Astrocyte (in vitro differentiated cells and primary cell): ENCODE measurements at regions not wholly inside any gene's neighbourhood (a gene's known extent, or its start where the extent isn't known, plus 50 kb on each side); places are given as distances from the start of the nearest gene placed in this dataset.

ENCODE experiments used
- DNase-seq: peaks from one replicate; pipeline ENCODE4 v3.0.0-alpha.2; 2010; ENCODE audit warnings: low read depth
- FAIRE-seq: peaks from 2 replicates; lab custom pipeline; 2011; peaks lifted over from hg19 to GRCh38; lab: Jason Lieb, UNC
- H2AFZ ChIP-seq: 2 replicates; pipeline ENCODE4 v1.6.0; 2012; ENCODE audit warnings: low read depth, low read length, inconsistent platforms
- H3K27ac ChIP-seq: 2 replicates; pipeline ENCODE4 v1.5.1; 2011; ENCODE audit warnings: low read depth, low read length, inconsistent platforms
- H3K27me3 ChIP-seq: 2 replicates; pipeline ENCODE4 v1.6.0; 2011; ENCODE audit warnings: low read length, inconsistent platforms; ENCODE audit not compliant: insufficient read depth
- H3K36me3 ChIP-seq: 2 replicates; pipeline ENCODE4 v1.5.1; 2011; ENCODE audit warnings: low read length, inconsistent platforms; ENCODE audit not compliant: insufficient read depth
- H3K4me1 ChIP-seq: 2 replicates; pipeline ENCODE4 v1.5.1; 2011; ENCODE audit warnings: low read length, inconsistent platforms; ENCODE audit not compliant: insufficient read depth
- H3K4me2 ChIP-seq: 2 replicates; pipeline ENCODE4 v1.6.0; 2012; ENCODE audit warnings: low read length, inconsistent platforms
- H3K4me3 ChIP-seq: 2 replicates; pipeline ENCODE4 v1.5.1; 2011; ENCODE audit warnings: low read depth, mild to moderate bottlenecking, low read length, inconsistent platforms; ENCODE audit not compliant: insufficient read depth
- H3K79me2 ChIP-seq: 2 replicates; pipeline ENCODE4 v1.6.0; 2012; ENCODE audit warnings: mild to moderate bottlenecking, low read length, inconsistent platforms; ENCODE audit not compliant: insufficient read depth
- H3K9ac ChIP-seq: 2 replicates; pipeline ENCODE4 v1.6.0; 2012; ENCODE audit warnings: mild to moderate bottlenecking, low read length, inconsistent platforms
- H3K9me3 ChIP-seq: 2 replicates; pipeline ENCODE4 v1.5.1; 2012; ENCODE audit warnings: low read depth, mild to moderate bottlenecking, low read length, inconsistent platforms; ENCODE audit not compliant: insufficient read depth
- H4K20me1 ChIP-seq: 2 replicates; pipeline ENCODE4 v1.6.0; 2012; ENCODE audit warnings: low read length, inconsistent platforms; ENCODE audit not compliant: insufficient read depth
- H3K27ac Mint-ChIP-seq: one replicate; pipeline ENCODE4 v1.8.0; 2021; ENCODE audit warnings: mild to moderate bottlenecking, mixed read lengths; ENCODE audit not compliant: unreplicated experiment
- H3K27me3 Mint-ChIP-seq: one replicate; pipeline ENCODE4 v1.8.0; 2021; ENCODE audit warnings: low read depth, mixed read lengths; ENCODE audit not compliant: unreplicated experiment
- H3K36me3 Mint-ChIP-seq: one replicate; pipeline ENCODE4 v1.8.0; 2021; ENCODE audit warnings: low read depth, mixed read lengths; ENCODE audit not compliant: unreplicated experiment
- H3K4me1 Mint-ChIP-seq: one replicate; pipeline ENCODE4 v1.8.0; 2021; ENCODE audit warnings: low read depth, mixed read lengths; ENCODE audit not compliant: unreplicated experiment
- H3K4me3 Mint-ChIP-seq: one replicate; pipeline ENCODE4 v1.8.0; 2021; ENCODE audit warnings: mild to moderate bottlenecking, moderate library complexity, mixed read lengths; ENCODE audit not compliant: unreplicated experiment
- H3K9me3 Mint-ChIP-seq: one replicate; pipeline ENCODE4 v1.8.0; 2021; ENCODE audit warnings: mild to moderate bottlenecking, mixed read lengths; ENCODE audit not compliant: unreplicated experiment
- CTCF ChIP-seq: IDR thresholded peaks from 2 replicates; pipeline ENCODE4 v1.5.1; 2011; ENCODE audit warnings: low read depth, mild to moderate bottlenecking, inconsistent platforms, low read length, moderate library complexity; ENCODE audit not compliant: insufficient read depth
- EZH2 ChIP-seq: IDR thresholded peaks from 2 replicates; pipeline ENCODE4 v1.6.1; 2012; ENCODE audit warnings: mild to moderate bottlenecking, low read length, inconsistent platforms; ENCODE audit not compliant: insufficient read depth

- Mint-ChIP-seq H3K4me3 (no peak overlapping the region), H3K4me1 (no peaks in the 10 kb centered on the region), H3K27ac (no peak overlapping the region), H3K27me3 (peaks cover 22% of the 10 kb centered on the region), H3K9me3 (no peaks in the 10 kb centered on the region), H3K36me3 (no peaks in the 10 kb centered on the region)
- no peak overlapping the region for H3K4me3 ChIP-seq
- H3K4me2 ChIP-seq: no peak overlapping the region
- H3K36me3 ChIP-seq: no peaks in the 10 kb centered on the region
- DNase-seq (no peak), FAIRE-seq (no peak)
- H3K79me2 ChIP-seq: no peaks in the 10 kb centered on the region
- H4K20me1 ChIP-seq: no peaks in the 10 kb centered on the region
- no peaks in the 10 kb centered on the region for H3K27me3 ChIP-seq
- H3K27ac ChIP-seq: no peak overlapping the region
- H2AFZ ChIP-seq: no peak overlapping the region
- H3K4me1 ChIP-seq: no peaks in the 10 kb centered on the region
- no peaks in the 10 kb centered on the region for H3K9me3 ChIP-seq
- TF ChIP-seq CTCF (no peak), EZH2 (no peak)
- no peak overlapping the region for H3K9ac ChIP-seq
Measured at GRCh38 chr17:79148584-79148983, 74.0 kb downstream of the ENGASE start.

- Histone ChIP-seq H4K20me1 (no peaks in the 10 kb centered on the region), H3K4me2 (no peak overlapping the region), H3K36me3 (no peaks in the 10 kb centered on the region), H3K4me1 (no peaks in the 10 kb centered on the region), H3K27me3 (no peaks in the 10 kb centered on the region), H2AFZ (no peak overlapping the region), H3K9ac (no peak overlapping the region), H3K9me3 (no peaks in the 10 kb centered on the region), H3K4me3 (no peak overlapping the region), H3K27ac (no peak overlapping the region), H3K79me2 (no peaks in the 10 kb centered on the region)
- FAIRE-seq: no peak
- no peak overlapping the region for H3K4me3 Mint-ChIP-seq
- no peak for TF ChIP-seq CTCF
- H3K9me3 Mint-ChIP-seq: no peaks in the 10 kb centered on the region
- no peaks in the 10 kb centered on the region for H3K4me1 Mint-ChIP-seq
- no peak overlapping the region for H3K27ac Mint-ChIP-seq
- peaks cover 15% of the 10 kb centered on the region for H3K27me3 Mint-ChIP-seq
- no peak for DNase-seq
- no peaks in the 10 kb centered on the region for H3K36me3 Mint-ChIP-seq
Measured at GRCh38 chr17:79147746-79148506, 73.3 kb downstream of the ENGASE start.

- no peak overlapping the region for H3K4me3 Mint-ChIP-seq
- Histone ChIP-seq H3K27me3 (no peaks in the 10 kb centered on the region), H3K36me3 (no peaks in the 10 kb centered on the region), H3K27ac (no peak overlapping the region), H3K9ac (no peak overlapping the region), H3K4me3 (no peak overlapping the region), H3K4me1 (no peaks in the 10 kb centered on the region), H3K79me2 (no peaks in the 10 kb centered on the region), H3K9me3 (no peaks in the 10 kb centered on the region), H2AFZ (no peak overlapping the region), H4K20me1 (no peaks in the 10 kb centered on the region), H3K4me2 (no peak overlapping the region)
- DNase-seq (no peak), FAIRE-seq (no peak)
- H3K27ac Mint-ChIP-seq: no peak overlapping the region
- no peaks in the 10 kb centered on the region for H3K9me3 Mint-ChIP-seq
- no peak for TF ChIP-seq EZH2
- TF ChIP-seq CTCF: no peak
- H3K36me3 Mint-ChIP-seq: no peaks in the 10 kb centered on the region
- no peaks in the 10 kb centered on the region for H3K4me1 Mint-ChIP-seq
- peaks cover 19% of the 10 kb centered on the region for H3K27me3 Mint-ChIP-seq
Measured at GRCh38 chr17:79146562-79146961, 71.9 kb downstream of the ENGASE start.
